Thoracic aorta (tissue), 2 donors: ENCODE measurements at regions not wholly inside any gene's neighbourhood (a gene's known extent, or its start where the extent isn't known, plus 50 kb on each side); places are given as distances from the start of the nearest gene placed in this dataset.

Source experiments
- ATAC-seq: fragments of 150-250 bp; one replicate; pipeline ENCODE4 v1.8.0; 2017; ENCODE audit warnings: low read depth; ENCODE audit not compliant: insufficient number of reproducible peaks, low FRiP score
- DNase-seq: peaks from one replicate; pipeline ENCODE4 v3.0.0-alpha.2; 2020; ENCODE audit warnings: low spot score
- H3K27ac ChIP-seq, 2 donors: fragments of 200-600 bp; sonication (generic); 1 replicate in 1 of 2; 2 replicates in 1 of 2; pipeline ENCODE4 v1.5.1; 2016; ENCODE audit warnings: mild to moderate bottlenecking in 2 of 2, moderate library complexity in 2 of 2
- H3K27me3 ChIP-seq: fragments of 200-600 bp; sonication (generic); replicated peaks from 2 replicates; pipeline ENCODE4 v1.6.0; 2016; ENCODE audit warnings: mild to moderate bottlenecking; ENCODE audit not compliant: insufficient read depth
- H3K36me3 ChIP-seq: fragments of 200-600 bp; sonication (generic); one replicate; pipeline ENCODE4 v1.5.1; 2016
- H3K4me1 ChIP-seq, 2 donors: fragments of 200-600 bp; sonication (generic); 1 replicate in 1 of 2; 2 replicates in 1 of 2; pipeline versions ENCODE4 v1.5.1 to v1.6.0; 2016; ENCODE audit warnings: low read depth in 2 of 2, mild to moderate bottlenecking in 1 of 2; ENCODE audit not compliant: control insufficient read depth in 1 of 2
- H3K4me3 ChIP-seq: fragments of 200-600 bp; sonication (generic); 2 replicates; pipeline ENCODE4 v1.5.1; 2016; ENCODE audit warnings: mild to moderate bottlenecking
- H3K9me3 ChIP-seq: fragments of 200-600 bp; sonication (generic); 2 replicates; pipeline ENCODE4 v1.5.1; 2016
- TF ChIP-seq, protein P1 (sequence below): fragments of 200-600 bp; sonication (generic); IDR thresholded peaks from one replicate; pipeline ENCODE4 v1.5.1; 2019; ENCODE audit warnings: antibody characterized with exemption

DNA sequence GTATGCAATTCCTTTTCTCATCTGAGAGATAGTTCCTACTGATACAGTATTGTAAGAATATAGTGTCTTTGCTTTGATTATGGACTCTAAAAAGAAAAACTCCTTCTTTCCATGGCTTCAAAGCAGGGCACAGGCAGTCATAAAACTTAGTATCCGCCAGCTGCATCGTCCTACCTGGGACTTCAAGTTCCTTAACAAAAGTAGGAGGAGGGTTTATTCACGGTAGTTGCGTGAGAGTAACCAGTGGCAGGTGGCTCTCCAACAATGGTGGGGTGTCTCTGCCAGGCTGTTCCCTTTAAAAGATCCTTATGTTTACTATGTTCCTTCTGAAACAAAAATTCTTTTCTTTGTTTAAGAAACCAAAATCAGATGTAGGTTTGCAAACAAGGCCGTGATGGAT is 173.5 kb upstream of the DMAC1 start:
- H3K4me3 ChIP-seq: no peak overlapping the region
- H3K4me1 ChIP-seq: no peaks in the 10 kb centered on the region
- no peaks in the 10 kb centered on the region for H3K9me3 ChIP-seq
- H3K36me3 ChIP-seq: no peaks in the 10 kb centered on the region
- no peak for ATAC-seq
- no peak overlapping the region for H3K27ac ChIP-seq
- no peak for DNase-seq
- TF ChIP-seq, protein P1, sequence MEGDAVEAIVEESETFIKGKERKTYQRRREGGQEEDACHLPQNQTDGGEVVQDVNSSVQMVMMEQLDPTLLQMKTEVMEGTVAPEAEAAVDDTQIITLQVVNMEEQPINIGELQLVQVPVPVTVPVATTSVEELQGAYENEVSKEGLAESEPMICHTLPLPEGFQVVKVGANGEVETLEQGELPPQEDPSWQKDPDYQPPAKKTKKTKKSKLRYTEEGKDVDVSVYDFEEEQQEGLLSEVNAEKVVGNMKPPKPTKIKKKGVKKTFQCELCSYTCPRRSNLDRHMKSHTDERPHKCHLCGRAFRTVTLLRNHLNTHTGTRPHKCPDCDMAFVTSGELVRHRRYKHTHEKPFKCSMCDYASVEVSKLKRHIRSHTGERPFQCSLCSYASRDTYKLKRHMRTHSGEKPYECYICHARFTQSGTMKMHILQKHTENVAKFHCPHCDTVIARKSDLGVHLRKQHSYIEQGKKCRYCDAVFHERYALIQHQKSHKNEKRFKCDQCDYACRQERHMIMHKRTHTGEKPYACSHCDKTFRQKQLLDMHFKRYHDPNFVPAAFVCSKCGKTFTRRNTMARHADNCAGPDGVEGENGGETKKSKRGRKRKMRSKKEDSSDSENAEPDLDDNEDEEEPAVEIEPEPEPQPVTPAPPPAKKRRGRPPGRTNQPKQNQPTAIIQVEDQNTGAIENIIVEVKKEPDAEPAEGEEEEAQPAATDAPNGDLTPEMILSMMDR: no peak
- H3K27me3 ChIP-seq: no peaks in the 10 kb centered on the region

DNA sequence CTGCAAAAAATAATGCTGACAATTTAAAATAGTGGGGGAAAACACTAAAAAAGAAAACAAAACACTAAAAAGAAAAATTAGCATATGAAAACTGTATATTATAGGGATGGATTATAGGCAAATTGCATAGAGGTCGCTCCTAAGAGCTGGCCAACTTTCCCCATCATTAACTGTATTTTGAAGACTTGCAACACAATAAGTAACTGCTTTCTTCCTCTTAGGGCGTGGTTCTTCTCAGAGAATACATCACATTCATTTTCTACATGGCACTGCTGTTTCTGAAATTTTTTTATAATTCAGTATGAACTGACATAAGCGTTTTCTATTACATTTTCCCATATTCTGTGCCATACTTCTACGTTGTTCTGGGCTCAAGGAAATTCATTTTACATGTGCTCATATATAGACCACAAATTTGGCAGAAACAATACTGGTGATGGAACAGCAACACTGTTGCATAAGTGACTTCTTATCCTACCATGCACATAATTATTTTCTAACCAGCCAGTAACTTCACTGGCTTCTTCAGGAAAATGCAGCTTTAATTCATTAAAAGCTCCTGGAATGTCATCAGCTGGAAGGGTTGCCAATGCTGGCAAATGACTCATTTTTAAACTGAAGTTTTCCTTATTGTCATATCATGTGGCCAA is 171.2 kb upstream of the DMAC1 start:
- H3K36me3 ChIP-seq: no peaks in the 10 kb centered on the region
- no peak for ATAC-seq

DNA sequence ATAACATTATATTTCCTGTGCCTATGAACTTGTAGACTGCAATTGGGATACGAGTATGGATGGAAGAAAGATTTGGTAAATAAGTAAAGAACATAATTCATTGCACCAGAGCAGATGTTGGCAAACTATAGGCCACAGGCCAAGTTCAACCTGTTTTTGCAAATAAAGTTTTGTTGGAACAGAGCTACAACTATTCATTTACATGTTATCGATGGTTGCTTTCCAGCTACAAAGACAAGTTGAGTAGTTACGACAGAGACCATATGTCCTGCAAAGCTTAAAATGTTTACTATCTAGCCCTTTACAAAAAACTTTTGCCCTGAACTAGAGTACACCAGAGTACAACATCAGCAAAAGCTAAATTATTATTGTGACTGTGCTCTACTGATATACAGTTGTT is 169.1 kb upstream of the DMAC1 start:
- H3K4me3 ChIP-seq: no peak overlapping the region
- DNase-seq: no peak
- no peaks in the 10 kb centered on the region for H3K4me1 ChIP-seq
- no peaks in the 10 kb centered on the region for H3K9me3 ChIP-seq
- H3K36me3 ChIP-seq: no peaks in the 10 kb centered on the region
- TF ChIP-seq, protein P1: no peak
- no peak for ATAC-seq
- H3K27me3 ChIP-seq: no peaks in the 10 kb centered on the region
- H3K27ac ChIP-seq: no peak overlapping the region

More for the DNA sequence above, 171.2 kb upstream of the DMAC1 start:
- DNase-seq: no peak
- Histone ChIP-seq H3K27me3 (no peaks in the 10 kb centered on the region), H3K4me1 (no peaks in the 10 kb centered on the region), H3K9me3 (no peaks in the 10 kb centered on the region), H3K27ac (no peak overlapping the region), H3K4me3 (no peak overlapping the region)
- TF ChIP-seq, protein P1: no peak

DNA sequence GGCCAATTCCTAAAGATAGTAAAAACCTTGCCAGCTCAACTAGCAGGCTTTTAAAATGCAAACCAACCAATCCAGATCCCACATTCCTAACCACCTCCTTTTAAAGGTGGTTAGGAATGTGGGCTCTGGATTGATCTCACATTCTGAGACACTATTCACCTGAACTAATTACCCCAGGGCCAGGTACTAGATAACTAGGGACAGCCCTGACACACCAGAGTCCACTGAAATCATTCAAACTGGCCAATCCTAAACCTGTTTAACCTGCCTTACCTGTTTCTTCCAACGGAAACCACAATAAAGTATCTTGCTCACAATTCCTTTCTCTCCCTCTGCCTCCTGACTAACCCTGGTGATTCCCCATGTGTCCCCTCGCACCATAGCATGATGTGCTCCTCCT is 168.3 kb upstream of the DMAC1 start:
- TF ChIP-seq, protein P1: no peak
- Histone ChIP-seq H3K9me3 (no peaks in the 10 kb centered on the region), H3K36me3 (no peaks in the 10 kb centered on the region), H3K27ac (no peak overlapping the region), H3K4me3 (no peak overlapping the region), H3K27me3 (no peaks in the 10 kb centered on the region), H3K4me1 (no peaks in the 10 kb centered on the region)
- no peak for ATAC-seq
- DNase-seq: no peak

DNA sequence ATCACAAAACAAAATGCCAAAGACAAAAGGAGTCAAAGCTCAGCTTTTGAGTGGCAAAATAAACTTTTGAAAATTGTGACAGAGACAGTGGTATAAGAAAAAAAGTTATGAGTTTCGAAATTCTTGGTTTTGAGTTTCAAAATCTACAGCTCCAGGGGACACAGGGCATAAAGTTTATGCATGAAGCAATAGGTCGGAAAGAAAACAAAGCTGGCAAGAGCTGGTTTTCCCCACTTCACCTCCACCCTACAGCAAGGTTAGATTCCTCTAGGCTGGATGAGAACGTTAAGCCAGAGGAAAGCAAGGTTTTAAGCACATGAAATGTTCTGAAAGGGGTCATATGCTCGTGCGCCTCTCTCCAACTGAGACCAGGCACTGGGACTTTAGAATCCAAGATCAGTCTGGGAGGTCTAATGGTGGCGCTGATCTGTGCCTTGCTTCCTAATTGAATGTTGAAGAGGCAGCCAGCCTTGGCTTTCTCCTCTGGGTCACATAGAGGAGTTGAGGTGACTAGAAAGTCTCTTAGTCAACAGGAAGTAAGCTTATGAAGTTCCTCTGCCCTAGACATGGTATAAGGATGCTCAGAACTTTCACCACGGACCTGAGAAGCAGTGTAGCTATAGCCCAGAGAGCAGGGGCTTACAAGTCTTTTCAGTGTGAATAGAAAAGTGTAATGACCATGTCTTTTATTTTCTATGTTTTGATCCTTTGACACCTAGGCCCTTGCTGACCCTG is 167.7 kb upstream of the DMAC1 start:
- H3K4me3 ChIP-seq: no peak overlapping the region
- ATAC-seq (no peak), DNase-seq (no peak)
- H3K36me3 ChIP-seq: no peaks in the 10 kb centered on the region
- TF ChIP-seq, protein P1: no peak
- no peak overlapping the region for H3K27ac ChIP-seq
- no peaks in the 10 kb centered on the region for H3K9me3 ChIP-seq
- H3K27me3 ChIP-seq: no peaks in the 10 kb centered on the region
- H3K4me1 ChIP-seq: no peaks in the 10 kb centered on the region
